GM18870 (cell line): ENCODE measurements at regions not wholly inside any gene's neighbourhood (a gene's known extent, or its start where the extent isn't known, plus 50 kb on each side); places are given as distances from the start of the nearest gene placed in this dataset.

ENCODE experiments used
- ATAC-seq: cut with Tn5 transposase; IDR thresholded peaks from one replicate; pipeline ENCODE4 v1.9.1; 2021; ENCODE audit warnings: moderate library complexity; ENCODE audit not compliant: unreplicated experiment

DNA sequence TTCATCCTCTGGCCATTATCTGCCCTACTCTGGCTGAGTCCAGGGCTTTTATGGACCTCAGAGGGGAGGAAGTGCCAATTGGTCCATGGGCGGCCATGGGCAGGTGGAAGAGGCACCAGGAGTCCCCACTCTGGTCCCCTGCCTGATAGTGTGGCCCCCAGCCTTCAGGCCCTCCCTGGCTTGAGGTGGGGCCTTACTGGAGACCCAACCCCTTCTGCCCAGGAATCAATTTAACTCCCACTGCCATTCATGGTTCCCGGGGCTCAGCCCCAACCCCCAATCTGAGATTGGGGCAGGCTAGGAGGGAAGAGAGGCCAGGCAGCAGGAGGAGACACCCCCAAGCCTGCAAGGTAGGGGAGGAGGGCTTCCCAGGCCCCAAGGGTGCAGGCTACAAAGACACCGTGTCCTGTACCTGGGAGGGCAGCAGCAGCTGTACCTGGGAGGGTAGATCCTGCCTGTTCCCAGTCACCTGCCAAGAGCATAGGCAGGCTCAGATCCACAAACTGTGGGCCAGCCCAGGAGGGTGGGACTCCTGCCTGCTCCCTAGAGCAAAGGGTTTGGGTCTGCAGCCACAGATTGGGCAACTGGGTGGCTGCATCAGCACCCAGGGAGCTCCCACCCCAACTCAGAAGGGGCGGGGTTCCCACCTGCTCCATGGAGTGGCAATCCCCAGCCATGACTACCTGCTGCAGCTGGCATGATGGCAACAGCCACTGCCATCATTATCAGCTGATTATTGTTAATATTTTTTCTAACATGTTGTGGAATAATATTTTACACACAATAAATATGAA is 1044.1 kb upstream of the B3GALT2 start:
- ATAC-seq = no peak

GRCh38 chr1:194228427-194228826 is 1042.0 kb upstream of the B3GALT2 start:
- ATAC-seq = no peak

- ATAC-seq = no peak
Measured at GRCh38 chr1:194227161-194227560, 1040.7 kb upstream of the B3GALT2 start.

- peak; percentile 94 for ATAC-seq
Measured at GRCh38 chr1:194225821-194226220, 1039.4 kb upstream of the B3GALT2 start.

GRCh38 chr1:194223596-194223995 is 1037.2 kb upstream of the B3GALT2 start:
- ATAC-seq = no peak

- ATAC-seq = no peak
Measured at GRCh38 chr1:194215448-194215847, 1029.0 kb upstream of the B3GALT2 start.

DNA sequence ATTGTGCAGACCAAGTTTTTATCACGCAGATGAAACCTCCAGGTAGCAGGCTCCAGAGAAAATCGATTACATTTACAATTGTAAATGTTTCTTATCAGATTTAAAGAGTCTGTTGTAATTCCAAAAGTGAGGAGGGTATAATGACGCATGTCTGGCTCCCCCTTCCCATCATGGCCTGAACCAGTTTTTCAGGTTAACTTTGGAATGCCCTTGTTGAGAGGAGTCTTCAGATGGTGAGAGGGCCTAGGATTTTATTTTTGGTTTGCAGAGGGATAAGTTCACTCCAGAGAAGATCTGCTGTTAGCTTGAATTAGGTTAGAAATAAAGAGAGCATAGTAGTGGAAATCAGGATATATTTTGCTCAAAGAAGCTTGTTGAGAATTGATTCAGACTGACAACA is 1028.3 kb upstream of the B3GALT2 start:
- ATAC-seq = no peak

GRCh38 chr1:194209920-194210319 is 1023.5 kb upstream of the B3GALT2 start:
- no peak for ATAC-seq

GRCh38 chr1:194208674-194209073 is 1022.3 kb upstream of the B3GALT2 start:
- no peak for ATAC-seq

DNA sequence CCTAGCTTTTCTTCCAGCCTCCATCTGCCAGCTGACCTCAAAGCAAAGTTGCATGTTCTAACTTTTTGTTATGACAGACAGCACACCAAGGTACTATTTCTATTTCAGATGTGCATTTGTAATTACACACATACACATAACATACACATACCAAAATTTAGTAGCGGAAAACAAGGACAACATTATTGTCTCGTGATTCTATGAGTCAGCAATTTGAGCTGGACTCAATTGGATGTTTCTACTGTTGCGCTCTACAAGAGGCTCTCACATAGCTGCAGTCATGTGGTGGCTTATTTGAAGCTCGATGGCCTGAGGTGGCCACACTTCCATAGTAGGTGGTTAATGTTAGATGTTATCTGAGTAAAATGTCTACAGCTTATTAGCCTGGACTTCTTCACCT is 1010.1 kb upstream of the B3GALT2 start:
- ATAC-seq = no peak

- no peak for ATAC-seq
Measured at GRCh38 chr1:194194724-194195123, 1008.3 kb upstream of the B3GALT2 start.

DNA sequence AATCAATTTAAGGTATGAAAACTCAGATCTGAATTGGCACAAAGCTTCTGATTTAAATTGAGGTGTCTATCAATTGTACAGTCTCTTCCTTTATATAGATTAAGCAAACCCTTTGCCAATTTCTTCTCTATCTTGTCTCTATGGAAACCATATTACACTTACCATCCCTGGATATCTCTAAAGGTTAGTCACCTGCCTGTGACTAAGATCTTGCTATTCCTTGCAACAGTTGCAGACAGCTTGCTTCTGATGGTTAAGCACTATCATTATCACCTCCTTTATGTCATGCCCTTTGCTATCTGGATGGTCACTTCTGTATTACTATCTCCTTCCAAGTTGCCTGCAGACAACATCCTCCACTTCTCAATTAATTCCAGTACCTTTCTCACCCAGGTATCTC is 998.6 kb upstream of the B3GALT2 start:
- ATAC-seq = no peak

GRCh38 chr1:194184425-194184824 is 998.0 kb upstream of the B3GALT2 start:
- no peak for ATAC-seq

- ATAC-seq = no peak
Measured at GRCh38 chr1:194181845-194182244, 995.4 kb upstream of the B3GALT2 start.

DNA sequence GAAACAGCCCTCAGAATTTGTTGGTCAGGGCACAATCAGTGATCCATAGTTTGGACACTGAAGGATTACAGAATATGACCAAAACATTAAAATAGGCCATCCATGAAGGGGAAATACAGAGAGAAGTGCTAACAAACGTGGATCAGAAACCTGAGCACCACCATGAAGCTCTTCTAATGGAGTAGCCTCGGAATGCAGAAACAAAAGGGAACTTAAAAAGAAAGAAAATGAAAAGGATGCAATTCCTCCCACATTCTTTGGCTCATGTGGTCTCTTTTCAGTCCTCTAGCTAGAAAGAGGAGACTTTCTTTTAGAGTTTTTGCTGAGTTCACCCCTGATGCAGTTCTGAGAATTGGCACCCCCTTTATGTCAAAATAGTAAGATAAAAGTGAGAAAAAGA is 989.8 kb upstream of the B3GALT2 start:
- ATAC-seq = no peak

DNA sequence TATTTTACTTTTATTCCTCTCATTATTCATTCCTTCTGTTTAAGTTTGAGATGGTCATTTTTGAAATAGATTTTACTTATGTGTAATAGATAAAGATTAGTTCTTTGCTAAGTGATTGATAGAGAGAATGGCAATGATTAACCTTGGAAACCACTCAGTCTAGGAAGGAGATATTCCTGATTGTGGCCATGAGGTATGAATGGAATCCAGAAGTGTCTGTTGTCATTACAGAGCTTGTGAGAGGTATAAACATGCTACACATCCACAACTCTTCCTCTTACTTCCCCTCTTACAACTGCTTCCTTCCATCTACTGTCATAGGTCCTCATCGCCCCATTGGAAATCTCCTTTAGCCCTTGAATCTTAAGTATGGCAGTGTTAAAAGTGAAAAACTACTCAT is 988.8 kb upstream of the B3GALT2 start:
- ATAC-seq = no peak

DNA sequence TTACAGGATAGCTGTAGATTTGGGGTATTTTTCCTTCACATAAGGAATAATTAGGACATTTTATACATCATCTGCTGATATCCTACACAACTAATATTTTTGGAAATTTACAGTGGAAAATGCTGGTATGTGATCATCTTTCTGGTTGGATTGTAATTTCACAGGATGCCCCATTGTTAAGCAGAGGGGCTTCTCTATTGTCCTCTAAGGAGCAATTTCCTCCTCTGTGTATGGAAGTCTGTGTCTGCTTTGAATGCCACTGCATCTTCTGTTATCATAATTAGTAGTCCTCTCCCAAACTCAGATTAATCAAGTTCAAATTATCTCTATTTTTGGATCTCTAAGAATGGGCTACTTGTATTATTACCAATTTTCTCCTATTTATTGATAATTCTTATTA is 988.1 kb upstream of the B3GALT2 start:
- no peak for ATAC-seq

- ATAC-seq = no peak
Measured at GRCh38 chr1:194171596-194171995, 985.2 kb upstream of the B3GALT2 start.

DNA sequence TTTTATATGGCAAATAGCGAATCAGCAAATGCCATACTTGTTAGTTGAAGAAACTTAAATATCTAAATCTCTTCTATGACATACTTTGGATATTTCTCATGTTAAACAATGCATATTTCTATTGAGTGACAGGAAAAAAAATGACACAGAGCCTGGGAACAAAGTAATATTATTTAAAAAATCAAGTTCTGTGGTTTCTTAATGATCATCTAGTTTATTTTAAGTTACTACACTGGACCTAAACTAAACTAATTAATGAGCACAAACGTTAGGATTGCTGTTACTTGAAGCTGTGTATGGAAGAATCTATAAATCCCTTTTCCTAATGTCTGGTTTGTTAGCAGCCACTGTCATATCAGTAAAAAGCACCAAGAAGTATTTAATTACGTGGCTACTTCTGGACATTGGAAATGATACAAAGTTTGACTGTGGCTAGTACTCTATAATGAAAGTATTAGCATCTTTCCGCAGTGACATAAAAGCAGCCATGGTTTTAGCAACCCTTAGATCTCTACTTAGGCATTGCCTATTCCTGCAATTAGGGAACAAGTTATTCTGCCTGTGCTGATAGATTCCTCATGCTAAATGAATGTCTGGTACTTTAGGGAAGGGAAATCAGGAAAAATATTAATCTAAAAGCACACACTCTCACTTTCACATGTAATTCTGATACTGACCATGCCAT is 981.7 kb upstream of the B3GALT2 start:
- ATAC-seq = no peak

GRCh38 chr1:194164755-194165154 is 978.3 kb upstream of the B3GALT2 start:
- no peak for ATAC-seq

GRCh38 chr1:194161591-194161990 is 975.2 kb upstream of the B3GALT2 start:
- no peak for ATAC-seq

DNA sequence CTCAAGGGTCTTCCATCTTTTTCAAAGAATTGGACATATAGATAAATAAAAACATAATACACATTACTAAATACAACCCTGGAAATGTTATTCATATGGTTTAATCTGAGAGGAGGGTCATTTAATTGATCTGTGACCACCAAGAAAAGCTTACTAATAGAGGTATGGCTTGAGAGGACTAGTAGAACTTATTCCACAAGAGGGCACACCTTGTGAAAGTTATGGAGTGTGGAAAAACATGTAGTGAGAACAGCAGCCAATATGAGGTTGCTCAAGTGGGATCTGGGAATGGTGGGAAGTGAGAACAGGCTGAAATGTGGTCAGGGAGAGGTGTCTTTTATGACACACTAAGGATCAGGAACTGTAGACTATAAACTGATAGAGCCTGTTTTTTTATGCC is 973.5 kb upstream of the B3GALT2 start:
- no peak for ATAC-seq

DNA sequence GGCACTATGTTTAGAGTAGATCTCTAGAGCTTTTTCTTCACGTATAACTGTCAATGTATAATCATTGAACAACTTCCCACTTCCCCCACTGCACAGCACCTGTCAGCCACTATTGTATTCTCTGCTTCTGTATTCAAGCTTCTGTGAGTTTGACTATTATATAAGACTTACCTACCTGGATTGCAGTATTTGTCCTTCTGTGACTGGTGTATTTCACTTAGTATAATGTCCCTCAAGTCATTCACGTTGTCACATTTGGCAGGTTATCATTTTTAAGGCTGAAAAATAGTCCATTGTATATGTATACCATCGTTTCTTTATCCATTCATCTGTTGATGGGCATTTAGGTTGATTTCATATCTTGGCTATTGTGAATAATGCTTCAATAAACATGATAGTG is 969.5 kb upstream of the B3GALT2 start:
- ATAC-seq = no peak
